ENCODE measurements at regions not wholly inside any gene's neighbourhood (a gene's known extent, or its start where the extent isn't known, plus 50 kb on each side); places are given as distances from the start of the nearest gene placed in this dataset.

- TF ChIP-seq CTCF (conservative IDR thresholded peaks at IDR 0.05; ENCODE audit: low read length) (no peak), EZH2phosphoT487 (IDR thresholded peaks at IDR 0.05; ENCODE audit: borderline replicate concordance, low read depth, low read length) (no peak)
Measured at GRCh38 chr5:68954618-68954910, 139.2 kb upstream of the SLC30A5 start.
